Endodermal cell (in vitro differentiated cells): ENCODE measurements at regions not wholly inside any gene's neighbourhood (a gene's known extent, or its start where the extent isn't known, plus 50 kb on each side); places are given as distances from the start of the nearest gene placed in this dataset.

Experiments used
- DNase-seq: peaks from one replicate; pipeline ENCODE4 v3.0.0-alpha.2; 2017
- H3K27ac ChIP-seq: 2 replicates; pipeline ENCODE4 v1.5.1; 2013; ENCODE audit warnings: mild to moderate bottlenecking, low read depth, low read length, moderate library complexity
- H3K27me3 ChIP-seq: 2 replicates; pipeline ENCODE4 v1.6.1; 2013; ENCODE audit warnings: mild to moderate bottlenecking, low read length, moderate library complexity; ENCODE audit not compliant: insufficient read depth, control insufficient read depth, poor library complexity, severe bottlenecking
- H3K36me3 ChIP-seq: 2 replicates; pipeline ENCODE4 v1.7.0; 2013; ENCODE audit warnings: mild to moderate bottlenecking, low read length, moderate library complexity; ENCODE audit not compliant: control insufficient read depth, insufficient read depth
- H3K4me1 ChIP-seq: one replicate; pipeline ENCODE4 v1.7.0; 2013; ENCODE audit warnings: low read length; ENCODE audit not compliant: control insufficient read depth, insufficient read depth
- H3K4me3 ChIP-seq: 2 replicates; pipeline ENCODE4 v1.5.1; 2013; ENCODE audit warnings: mild to moderate bottlenecking, low read length, moderate library complexity
- H3K9ac ChIP-seq: 2 replicates; pipeline ENCODE4 v1.6.1; 2013; ENCODE audit warnings: mild to moderate bottlenecking, low read length, moderate library complexity; ENCODE audit not compliant: poor library complexity, severe bottlenecking; ENCODE audit errors: extremely low read depth
- H3K9me3 ChIP-seq: 2 replicates; pipeline ENCODE4 v1.6.1; 2013; ENCODE audit warnings: mild to moderate bottlenecking, low read length, moderate library complexity; ENCODE audit not compliant: control insufficient read depth
- H3K27ac Mint-ChIP-seq: 2 replicates; pipeline ENCODE4 v1.8.0; 2020; ENCODE audit warnings: mixed read lengths
- H3K27me3 Mint-ChIP-seq: 2 replicates; pipeline ENCODE4 v1.8.0; 2021; ENCODE audit warnings: mild to moderate bottlenecking, mixed read lengths; ENCODE audit not compliant: insufficient read depth
- H3K36me3 Mint-ChIP-seq: 2 replicates; pipeline ENCODE4 v1.8.0; 2020; ENCODE audit warnings: low read depth, mixed read lengths
- H3K4me1 Mint-ChIP-seq: 2 replicates; pipeline ENCODE4 v1.8.0; 2020; ENCODE audit warnings: mixed read lengths
- H3K4me3 Mint-ChIP-seq: 2 replicates; pipeline ENCODE4 v1.8.0; 2020; ENCODE audit warnings: mild to moderate bottlenecking, moderate library complexity, mixed read lengths
- H3K9me3 Mint-ChIP-seq: 2 replicates; pipeline ENCODE4 v1.8.0; 2020; ENCODE audit warnings: mild to moderate bottlenecking, mixed read lengths
- WGBS, 2 experiments: methylation state at CpG; one replicate each; pipeline versions ENCODE4 v1.1.5 to v1.1.7; 2013; ENCODE audit warnings: missing lambda C conversion rate in 2 of 2, mixed read lengths in 1 of 2; ENCODE audit not compliant: insufficient coverage in 1 of 2, insufficient read length in 1 of 2; 5-methylcytosine and 5-hydroxymethylcytosine counted together
- TF ChIP-seq, protein P1 (sequence below): fragments of 200-600 bp; sonication (generic); conservative IDR thresholded peaks from 2 replicates; pipeline ENCODE4 v1.5.0; 2021; ENCODE audit warnings: antibody characterized with exemption, mild to moderate bottlenecking

DNA sequence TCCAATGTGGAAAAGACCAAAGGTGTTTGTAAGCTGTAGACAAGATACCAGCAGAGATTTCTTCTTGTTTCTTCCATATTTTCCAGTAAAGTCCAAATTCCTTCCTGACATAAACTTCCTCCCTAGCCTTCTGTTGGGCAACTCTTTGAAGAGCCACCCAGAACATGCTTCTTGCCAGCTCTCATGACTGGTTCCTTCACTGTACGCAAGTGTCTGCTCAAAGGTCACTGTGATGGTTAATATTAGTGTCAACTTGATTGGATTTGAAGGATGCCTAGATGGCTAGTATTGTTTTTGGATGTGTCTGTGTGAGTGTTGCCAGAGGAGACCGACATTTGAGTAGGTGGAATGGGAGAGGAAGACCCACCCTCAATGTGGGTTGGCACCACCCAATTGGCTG is 416.6 kb upstream of the RUNX1 start:
- H3K9me3 Mint-ChIP-seq = peaks cover 16% of the 10 kb centered on the region
- H3K36me3 Mint-ChIP-seq = no peaks in the 10 kb centered on the region
- no peak overlapping the region for H3K9ac ChIP-seq
- no peaks in the 10 kb centered on the region for H3K36me3 ChIP-seq
- no peak overlapping the region for H3K27ac Mint-ChIP-seq
- H3K27me3 ChIP-seq = no peaks in the 10 kb centered on the region
- peaks cover 5% of the 10 kb centered on the region for H3K4me1 Mint-ChIP-seq
- TF ChIP-seq, protein P1, sequence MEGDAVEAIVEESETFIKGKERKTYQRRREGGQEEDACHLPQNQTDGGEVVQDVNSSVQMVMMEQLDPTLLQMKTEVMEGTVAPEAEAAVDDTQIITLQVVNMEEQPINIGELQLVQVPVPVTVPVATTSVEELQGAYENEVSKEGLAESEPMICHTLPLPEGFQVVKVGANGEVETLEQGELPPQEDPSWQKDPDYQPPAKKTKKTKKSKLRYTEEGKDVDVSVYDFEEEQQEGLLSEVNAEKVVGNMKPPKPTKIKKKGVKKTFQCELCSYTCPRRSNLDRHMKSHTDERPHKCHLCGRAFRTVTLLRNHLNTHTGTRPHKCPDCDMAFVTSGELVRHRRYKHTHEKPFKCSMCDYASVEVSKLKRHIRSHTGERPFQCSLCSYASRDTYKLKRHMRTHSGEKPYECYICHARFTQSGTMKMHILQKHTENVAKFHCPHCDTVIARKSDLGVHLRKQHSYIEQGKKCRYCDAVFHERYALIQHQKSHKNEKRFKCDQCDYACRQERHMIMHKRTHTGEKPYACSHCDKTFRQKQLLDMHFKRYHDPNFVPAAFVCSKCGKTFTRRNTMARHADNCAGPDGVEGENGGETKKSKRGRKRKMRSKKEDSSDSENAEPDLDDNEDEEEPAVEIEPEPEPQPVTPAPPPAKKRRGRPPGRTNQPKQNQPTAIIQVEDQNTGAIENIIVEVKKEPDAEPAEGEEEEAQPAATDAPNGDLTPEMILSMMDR = no peak
- H3K27me3 Mint-ChIP-seq = no peaks in the 10 kb centered on the region
- no peak for DNase-seq
- 100% methylated on average over 2 of the region's 2 CpGs; no CpG with 5 or more reads in 1 of the 2 experiments for WGBS, 2 experiments
- H3K27ac ChIP-seq = no peak overlapping the region
- H3K4me3 Mint-ChIP-seq = no peak overlapping the region
- H3K4me1 ChIP-seq = no peaks in the 10 kb centered on the region
- peaks cover 4% of the 10 kb centered on the region for H3K9me3 ChIP-seq
- no peak overlapping the region for H3K4me3 ChIP-seq

DNA sequence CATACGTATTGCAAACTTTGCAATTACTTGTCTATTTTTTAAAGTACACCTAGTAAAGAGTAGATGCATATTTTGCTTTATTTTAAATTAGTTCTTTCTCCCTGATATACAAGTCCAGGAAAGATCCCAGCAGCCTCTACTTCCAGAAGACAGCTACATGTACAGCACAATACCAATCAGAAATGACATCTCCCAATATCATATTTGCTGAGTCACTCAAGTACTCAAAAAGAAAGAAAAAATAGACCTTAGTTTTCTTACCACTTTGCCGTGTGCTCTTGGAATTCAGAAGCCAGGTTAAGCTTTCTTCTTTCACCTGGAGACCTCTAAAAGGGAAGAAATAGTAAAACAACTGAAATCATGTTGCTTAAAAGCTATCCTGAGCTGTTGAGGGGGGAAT is 412.6 kb upstream of the RUNX1 start:
- H3K4me1 ChIP-seq = no peaks in the 10 kb centered on the region
- no peaks in the 10 kb centered on the region for H3K27me3 ChIP-seq
- Mint-ChIP-seq H3K4me3 (no peak overlapping the region), H3K27me3 (no peaks in the 10 kb centered on the region), H3K9me3 (peaks cover 13% of the 10 kb centered on the region), H3K27ac (no peak overlapping the region), H3K4me1 (peaks cover 3% of the 10 kb centered on the region), H3K36me3 (no peaks in the 10 kb centered on the region)
- no peak for DNase-seq
- H3K9me3 ChIP-seq = peaks cover 4% of the 10 kb centered on the region
- no peaks in the 10 kb centered on the region for H3K36me3 ChIP-seq
- WGBS, 2 experiments = 85% methylated on average over 1 of the region's 2 CpGs; no CpG with 5 or more reads in 1 of the 2 experiments
- TF ChIP-seq, protein P1 = no peak
- no peak overlapping the region for H3K4me3 ChIP-seq
- H3K9ac ChIP-seq = no peak overlapping the region
- no peak overlapping the region for H3K27ac ChIP-seq

DNA sequence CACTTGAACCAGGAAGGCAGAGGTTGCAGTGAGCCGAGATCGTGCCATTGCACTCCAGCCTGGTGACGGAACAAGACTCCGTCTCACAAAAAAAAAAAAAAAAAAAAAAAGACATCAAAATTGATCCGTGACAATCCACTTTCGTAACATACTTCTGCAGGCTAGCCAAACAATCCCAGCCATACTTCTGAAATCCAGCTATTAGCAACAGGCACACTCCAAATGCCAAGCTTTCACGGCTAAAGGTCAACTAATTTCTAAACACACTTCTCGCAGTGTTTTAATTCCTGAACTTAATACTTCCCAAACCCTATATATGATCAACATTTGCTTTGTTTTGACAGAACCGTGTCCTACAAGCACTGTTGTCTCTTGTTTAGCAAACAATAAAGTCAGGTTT is 411.3 kb upstream of the RUNX1 start:
- H3K4me1 ChIP-seq = no peaks in the 10 kb centered on the region
- TF ChIP-seq, protein P1 = no peak
- DNase-seq = no peak
- H3K36me3 Mint-ChIP-seq = no peaks in the 10 kb centered on the region
- H3K36me3 ChIP-seq = no peaks in the 10 kb centered on the region
- H3K27me3 Mint-ChIP-seq = no peaks in the 10 kb centered on the region
- no peak overlapping the region for H3K9ac ChIP-seq
- WGBS, 2 experiments = 89% methylated on average over 4 to 9 of the region's 9 CpGs
- H3K27ac ChIP-seq = no peak overlapping the region
- peaks cover 4% of the 10 kb centered on the region for H3K9me3 ChIP-seq
- no peak overlapping the region for H3K27ac Mint-ChIP-seq
- H3K9me3 Mint-ChIP-seq = peaks cover 9% of the 10 kb centered on the region
- peaks cover 3% of the 10 kb centered on the region for H3K4me1 Mint-ChIP-seq
- H3K4me3 ChIP-seq = no peak overlapping the region
- H3K4me3 Mint-ChIP-seq = no peak overlapping the region
- no peaks in the 10 kb centered on the region for H3K27me3 ChIP-seq
